VCaP (cell line): ENCODE measurements at regions not wholly inside any gene's neighbourhood (a gene's known extent, or its start where the extent isn't known, plus 50 kb on each side); places are given as distances from the start of the nearest gene placed in this dataset.

Source experiments
- H3K27ac ChIP-seq: fragments of 450-650 bp; 2 replicates; pipeline ENCODE4 v1.5.1; 2017
- CTCF ChIP-seq: fragments of 450-650 bp; conservative IDR thresholded peaks from 2 replicates; pipeline ENCODE4 v1.5.1; 2017; ENCODE audit warnings: mild to moderate bottlenecking, moderate library complexity

- TF ChIP-seq CTCF, result no peak
- no peak overlapping the region for H3K27ac ChIP-seq
These were observed 335.9 kb upstream of the ISL1 start for GRCh38 chr5:51047369-51047768.

DNA sequence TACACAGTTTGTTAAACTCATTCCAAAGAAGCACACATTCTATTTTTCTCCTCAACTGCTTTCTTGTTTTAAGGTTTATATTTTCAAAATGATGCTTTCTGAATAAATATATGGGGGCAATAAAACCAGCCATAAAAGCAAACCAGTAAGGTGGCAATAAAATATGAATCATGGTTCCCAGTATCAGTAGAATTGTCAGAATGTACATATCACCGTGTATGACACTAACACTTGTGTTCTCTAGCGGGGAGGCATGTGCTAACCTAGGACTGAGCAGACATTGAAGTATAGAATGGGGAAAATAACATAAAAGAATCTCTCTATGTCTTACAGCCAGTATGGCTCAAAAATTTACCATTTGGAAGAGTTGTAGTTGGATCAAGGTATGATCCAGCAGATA lies 329.9 kb upstream of the ISL1 start:
- no peak overlapping the region for H3K27ac ChIP-seq
- TF ChIP-seq CTCF, result no peak

- TF ChIP-seq CTCF, result no peak
- no peak overlapping the region for H3K27ac ChIP-seq
These were observed 322.3 kb upstream of the ISL1 start for GRCh38 chr5:51060953-51061352.

GRCh38 chr5:51072937-51073336 lies 310.3 kb upstream of the ISL1 start:
- H3K27ac ChIP-seq, result no peak overlapping the region
- TF ChIP-seq CTCF, result no peak

DNA sequence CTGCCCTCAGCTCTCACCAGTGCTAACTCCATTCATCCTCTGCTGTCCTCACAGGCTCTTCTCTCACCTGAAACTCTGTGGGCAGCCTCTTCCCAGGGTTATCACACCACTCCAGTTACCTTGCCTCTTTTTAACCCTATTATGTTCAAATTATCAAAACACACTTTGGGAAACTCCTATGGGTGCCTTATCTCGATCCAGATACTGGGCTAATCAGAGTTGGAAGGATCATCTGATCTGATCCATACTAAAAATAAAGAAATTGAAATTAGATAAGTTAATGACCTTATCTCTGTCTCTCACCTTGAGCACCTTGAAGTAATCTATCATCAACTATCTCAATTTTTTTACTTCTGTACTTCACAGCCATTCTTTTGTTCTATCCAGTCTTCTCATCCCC lies 300.5 kb upstream of the ISL1 start:
- no peak for TF ChIP-seq CTCF
- no peak overlapping the region for H3K27ac ChIP-seq

DNA sequence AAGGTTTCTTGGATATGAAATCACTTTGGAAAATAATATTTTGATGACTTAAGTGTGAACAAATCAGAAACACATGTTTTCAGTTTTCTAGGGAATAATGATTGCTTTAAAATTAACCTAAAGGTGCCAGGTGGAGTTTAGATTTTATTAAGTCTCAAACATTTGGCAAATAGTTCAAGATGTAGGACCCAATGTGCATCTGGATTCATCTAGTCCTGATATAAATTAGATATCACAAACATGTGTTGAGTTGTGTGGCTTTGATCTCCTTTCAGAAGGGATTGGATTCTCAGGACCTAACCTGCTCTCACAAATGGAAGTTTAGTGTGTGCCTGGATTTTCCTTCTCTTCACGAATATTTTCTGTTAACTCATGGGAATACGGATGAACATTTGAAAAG lies 291.4 kb upstream of the ISL1 start:
- no peak overlapping the region for H3K27ac ChIP-seq
- TF ChIP-seq CTCF, result no peak

- no peak for TF ChIP-seq CTCF
- H3K27ac ChIP-seq, result no peak overlapping the region
These were observed 287.8 kb upstream of the ISL1 start for GRCh38 chr5:51095486-51095885.

DNA sequence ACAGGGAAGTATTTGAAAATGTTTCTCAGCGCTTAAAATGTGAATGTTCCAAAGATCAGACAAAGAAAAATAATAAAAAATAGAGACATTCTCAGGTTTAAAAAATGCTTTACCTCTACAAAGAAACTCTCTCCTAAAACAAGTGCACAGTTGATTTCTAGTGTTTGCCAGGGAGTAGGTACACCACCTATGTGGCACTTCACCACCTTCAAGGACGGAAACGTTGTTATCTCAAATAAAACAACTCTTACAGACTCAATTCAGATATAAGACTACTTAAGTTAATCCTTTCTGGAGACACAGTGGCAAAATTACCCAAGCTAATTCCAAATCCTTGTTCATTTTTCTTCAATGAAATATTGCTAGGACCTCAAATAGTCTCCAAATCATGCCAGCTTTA lies 286.4 kb upstream of the ISL1 start:
- no peak for TF ChIP-seq CTCF
- no peak overlapping the region for H3K27ac ChIP-seq
